ENCODE measurements at regions not wholly inside any gene's neighbourhood (a gene's known extent, or its start where the extent isn't known, plus 50 kb on each side); places are given as distances from the start of the nearest gene placed in this dataset.

- H2AFZ ChIP-seq (ENCODE audit: low read depth, low read length): no peak overlapping the region
- no peaks in the 10 kb centered on the region for H3K4me1 ChIP-seq (replicated peaks in 1 of 2; ENCODE audit: control insufficient read depth in 2 of 2, insufficient read depth in 2 of 2, low read length in 2 of 2)
- no peaks in the 10 kb centered on the region for H4K20me1 ChIP-seq (replicated peaks; ENCODE audit: control insufficient read depth, insufficient read depth, low read length)
- no peak overlapping the region for H3K4me2 ChIP-seq (ENCODE audit: insufficient read depth, low read length)
- DNase-seq (ENCODE audit: extremely low read depth in 1 of 4, low spot score in 3 of 4) (no peak), ATAC-seq (no peak), FAIRE-seq (no peak)
- no peak for TF ChIP-seq ZNF212 (CRISPR knock-in tag; IDR thresholded peaks at IDR 0.05)
- no peak for TF ChIP-seq PKNOX1 (IDR thresholded peaks at IDR 0.05)
- no peak for TF ChIP-seq ZFX (CRISPR knock-in tag; IDR thresholded peaks at IDR 0.05)
- TF ChIP-seq MED1 (CRISPR knock-in tag; IDR thresholded peaks at IDR 0.05; ENCODE audit: borderline replicate concordance): no peak
- TF ChIP-seq ZBTB9 (CRISPR knock-in tag; IDR thresholded peaks at IDR 0.05): no peak
- TF ChIP-seq ZBTB17 (CRISPR knock-in tag; IDR thresholded peaks at IDR 0.05): no peak
- no peak for TF ChIP-seq BRF1 (IDR thresholded peaks at IDR 0.05; ENCODE audit: borderline replicate concordance, extremely low read depth, insufficient read length)
- TF ChIP-seq NR0B1 (IDR thresholded peaks at IDR 0.05; ENCODE audit: partially characterized antibody): no peak
- no peak for TF ChIP-seq ZNF766 (CRISPR knock-in tag; conservative IDR thresholded peaks at IDR 0.05)
- no peak for TF ChIP-seq FOXK2 (conservative IDR thresholded peaks at IDR 0.05 in 1 of 2, IDR thresholded peaks at IDR 0.05 in 1 of 2; ENCODE audit: low read depth in 2 of 2)
- TF ChIP-seq ZNF133 (CRISPR knock-in tag; IDR thresholded peaks at IDR 0.05): no peak
- POLR2A ChIA-PET: no interaction called here
- H3K27me3 ChIP-seq (ENCODE audit: control insufficient read depth in 2 of 2, insufficient read depth in 2 of 2, low read length in 2 of 2): no peaks in the 10 kb centered on the region
- in situ Hi-C loops (cut with MboI): no loop called here
- H3K27ac ChIP-seq (ENCODE audit: extremely low read depth, low read depth, low read length): no peak overlapping the region
- intact Hi-C loops (cut with micrococcal nuclease): no loop called here
- no peak overlapping the region for H3K9ac ChIP-seq (ENCODE audit: insufficient read depth in 1 of 2, low read depth in 2 of 2, low read length in 2 of 2)
- H3K9me3 ChIP-seq (replicated peaks; ENCODE audit: control insufficient read depth, insufficient read depth, low read depth, low read length): no peaks in the 10 kb centered on the region
- H3K79me2 ChIP-seq (ENCODE audit: control insufficient read depth, insufficient read depth, low read length): no peaks in the 10 kb centered on the region
- H3K9me1 ChIP-seq (ENCODE audit: control insufficient read depth, insufficient read depth, low read length): no peaks in the 10 kb centered on the region
- WGBS (ENCODE audit: insufficient coverage, low coverage, missing lambda C conversion rate): 0% methylated on average over 1 of the region's 1 CpG
- BruUV-seq (replicated peaks): no TSS peak
- CTCF ChIA-PET (ENCODE audit: low intra/inter-chr PET ratio): no interaction called here
- H3K36me3 ChIP-seq (ENCODE audit: control insufficient read depth, insufficient read depth, low read length): no peaks in the 10 kb centered on the region
- no peak overlapping the region for H3K4me3 ChIP-seq
These were observed 690.5 kb downstream of the PLCL1 start for GRCh38 chr2:198494931-198495330.
